ENCODE measurements at regions not wholly inside any gene's neighbourhood (a gene's known extent, or its start where the extent isn't known, plus 50 kb on each side); places are given as distances from the start of the nearest gene placed in this dataset.

DNA sequence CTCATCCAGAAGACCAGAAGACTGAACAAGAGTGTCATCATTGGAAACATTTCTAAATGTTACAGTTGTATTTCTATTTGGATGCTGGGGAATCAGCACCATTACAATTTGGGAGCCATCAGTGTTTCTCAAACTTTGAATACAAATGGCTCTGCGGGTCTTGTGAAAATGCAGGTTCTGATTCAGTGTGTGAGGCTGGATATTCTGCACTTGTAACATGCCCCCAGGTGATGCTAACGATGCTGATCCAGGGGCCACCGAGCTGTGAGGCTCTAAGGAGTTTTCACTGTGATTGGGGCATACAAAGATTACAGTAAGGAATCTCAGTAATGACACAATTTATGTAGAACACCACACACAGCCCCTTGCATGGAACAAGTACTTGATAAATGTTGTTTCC is 167.7 kb downstream of the ACTL7B start:
- DNase-seq, result no peak
- intact Hi-C loops (cut with DNase I), result no loop called here
- ATAC-seq (ENCODE audit: poor library complexity), result no peak

DNA sequence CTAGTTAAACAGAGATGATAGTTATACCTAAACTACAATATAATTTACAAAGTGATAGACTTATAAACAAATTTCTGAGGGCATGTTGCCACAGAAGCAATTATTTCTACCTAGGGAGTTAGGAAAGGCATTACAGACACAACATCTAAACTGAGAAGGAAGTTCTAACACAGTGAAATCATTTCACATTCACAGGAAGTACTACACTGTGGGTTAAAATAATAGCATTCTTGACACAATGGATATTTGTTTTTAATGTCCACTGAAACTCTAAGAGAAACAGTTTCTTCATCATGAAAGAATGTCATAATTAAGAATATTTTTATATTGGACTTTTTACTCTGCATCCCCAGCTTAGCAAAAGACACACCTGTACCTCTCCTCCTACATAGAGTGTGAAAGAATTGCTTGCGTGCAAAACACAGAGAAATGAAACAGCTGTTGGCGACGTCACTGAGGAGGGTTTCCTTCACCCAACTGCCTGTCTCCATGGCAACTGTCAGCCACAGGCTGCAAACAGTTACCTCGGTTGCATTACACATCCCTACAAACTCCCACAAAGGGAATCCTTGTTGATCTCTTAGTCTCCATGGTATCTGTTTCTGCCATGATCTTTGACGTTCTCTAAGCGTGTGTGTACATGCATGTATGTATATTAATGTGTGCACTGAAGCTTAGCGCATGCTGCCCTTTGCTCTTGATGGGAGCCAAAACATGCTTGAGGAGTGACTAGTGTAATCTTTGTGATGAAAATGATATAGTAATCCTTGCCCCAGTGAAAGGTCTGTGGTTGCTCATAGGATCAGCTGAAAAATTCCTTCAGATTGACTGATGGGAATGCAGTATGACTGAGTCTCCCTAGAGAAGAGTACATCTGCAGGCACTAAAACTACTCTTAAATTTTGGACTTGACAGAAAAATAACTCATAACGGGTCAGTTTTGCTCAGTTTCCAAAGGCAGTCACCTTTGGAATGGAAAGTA is 168.5 kb downstream of the ACTL7B start:
- DNase-seq (no peak), ATAC-seq (ENCODE audit: poor library complexity) (no peak)
- intact Hi-C loops (cut with DNase I), result no loop called here

DNA sequence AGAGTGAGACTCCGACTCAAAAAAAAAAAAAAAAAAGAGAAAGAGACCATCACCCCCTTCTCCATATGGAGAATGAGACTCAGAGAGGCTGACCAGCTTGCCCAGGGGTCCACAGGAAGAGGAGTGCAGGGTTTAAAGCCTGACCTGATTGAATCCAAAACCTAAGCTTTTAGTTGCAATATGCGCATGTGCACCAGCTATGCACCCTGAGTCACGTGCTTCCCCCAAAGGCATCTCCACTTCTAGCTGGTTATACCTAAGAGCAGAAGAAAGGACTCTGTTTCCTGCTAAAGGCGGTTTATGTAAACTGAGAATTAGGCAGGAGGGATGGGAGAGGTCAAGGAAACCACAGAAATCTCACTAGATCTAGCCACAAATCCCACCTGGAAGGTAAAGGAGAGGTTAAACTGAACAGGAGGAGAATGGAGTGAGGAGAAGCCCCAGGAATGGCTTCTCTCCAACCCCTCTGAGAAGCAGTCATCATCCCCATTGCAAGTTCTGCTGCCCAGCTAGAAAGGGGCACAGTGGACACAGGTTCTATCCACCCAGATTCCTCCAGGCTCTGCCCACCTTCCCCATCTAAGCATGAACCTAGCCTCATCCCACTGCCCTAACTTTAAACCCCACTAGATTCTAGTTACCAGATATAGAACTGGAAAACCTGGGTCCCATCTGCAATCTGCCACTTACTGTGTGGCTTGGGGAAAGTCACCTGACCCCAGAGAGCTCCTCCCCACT is 171.3 kb downstream of the ACTL7B start:
- ATAC-seq (ENCODE audit: poor library complexity) (no peak), DNase-seq (no peak)
- intact Hi-C loops (cut with DNase I), result no loop called here

DNA sequence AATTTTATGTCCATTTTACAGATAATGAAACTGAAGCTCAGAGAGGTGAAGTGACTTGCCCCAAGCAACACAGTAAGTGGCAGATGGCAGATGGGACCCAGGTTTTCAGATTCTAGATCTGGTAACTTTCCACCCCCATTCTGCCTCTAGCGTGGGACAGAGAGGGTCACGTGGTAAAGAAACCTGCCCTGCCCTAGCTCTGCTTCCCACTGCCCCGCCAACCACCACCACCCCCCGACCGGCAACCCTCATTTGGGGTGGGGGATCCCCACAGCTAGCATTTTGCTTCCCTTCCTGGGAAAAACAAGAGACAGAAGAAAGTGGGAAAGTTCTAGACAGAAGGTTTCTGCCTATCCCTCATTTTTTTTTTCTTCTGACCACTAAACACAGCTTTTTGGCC is 172.5 kb downstream of the ACTL7B start:
- DNase-seq (no peak), ATAC-seq (ENCODE audit: poor library complexity) (no peak)
- intact Hi-C loops (cut with DNase I), result no loop called here

DNA sequence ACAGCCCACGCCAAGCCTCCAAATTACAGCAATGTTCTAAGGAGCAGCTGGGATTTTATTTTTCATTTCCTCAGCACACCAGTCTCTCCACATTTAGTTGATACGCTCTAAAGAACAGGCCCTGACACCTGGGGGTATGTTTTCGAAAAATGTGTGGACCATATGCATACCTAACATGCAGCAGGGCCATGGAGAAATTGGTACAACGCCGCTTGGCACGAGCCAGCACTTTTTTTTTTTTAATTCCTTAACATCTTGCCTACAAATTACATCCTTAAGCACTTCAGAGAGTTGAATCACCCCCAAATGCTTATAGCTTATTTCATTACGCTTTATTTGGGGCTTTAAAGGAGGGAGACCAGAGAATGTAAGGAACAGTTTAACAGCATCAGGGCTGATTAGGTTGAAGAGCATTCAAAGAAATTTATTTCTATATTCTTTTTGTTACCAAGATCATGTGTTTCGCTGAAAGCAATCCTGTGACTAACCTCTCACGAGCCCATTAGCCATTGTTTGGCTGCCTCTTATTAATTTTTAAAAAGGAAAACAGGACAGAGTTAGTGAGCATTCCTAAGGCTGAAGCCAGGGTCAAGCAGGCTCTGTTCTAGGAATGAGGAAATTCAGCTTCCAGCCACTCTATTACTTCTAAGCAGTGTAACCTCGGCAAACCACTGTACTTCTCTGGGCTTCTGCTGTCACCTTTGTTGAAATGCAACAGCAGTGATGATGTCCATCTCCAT is 173.8 kb downstream of the ACTL7B start:
- intact Hi-C loops (cut with DNase I), result no loop called here
- DNase-seq (no peak), ATAC-seq (ENCODE audit: poor library complexity) (no peak)

DNA sequence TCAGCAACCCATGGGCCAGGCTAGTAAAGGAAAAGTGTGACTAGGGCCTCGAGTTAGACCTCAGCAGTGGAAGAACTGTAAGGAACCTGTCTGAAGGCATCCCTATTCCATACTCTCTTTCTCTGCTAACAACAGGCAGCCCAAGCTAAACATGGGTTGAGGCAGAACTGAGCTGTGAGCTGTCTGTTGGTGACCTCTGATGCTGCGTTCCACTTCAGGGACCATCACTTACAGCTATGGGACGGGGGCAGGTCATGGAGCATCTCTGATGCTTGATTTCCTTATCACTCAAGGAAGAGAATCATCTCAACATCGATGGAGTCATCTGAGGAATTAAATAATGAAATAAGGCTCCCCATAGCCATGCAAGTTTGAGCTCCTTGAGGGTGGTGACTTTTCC is 174.8 kb downstream of the ACTL7B start:
- DNase-seq (no peak), ATAC-seq (ENCODE audit: poor library complexity) (no peak)
- intact Hi-C loops (cut with DNase I), result no loop called here

DNA sequence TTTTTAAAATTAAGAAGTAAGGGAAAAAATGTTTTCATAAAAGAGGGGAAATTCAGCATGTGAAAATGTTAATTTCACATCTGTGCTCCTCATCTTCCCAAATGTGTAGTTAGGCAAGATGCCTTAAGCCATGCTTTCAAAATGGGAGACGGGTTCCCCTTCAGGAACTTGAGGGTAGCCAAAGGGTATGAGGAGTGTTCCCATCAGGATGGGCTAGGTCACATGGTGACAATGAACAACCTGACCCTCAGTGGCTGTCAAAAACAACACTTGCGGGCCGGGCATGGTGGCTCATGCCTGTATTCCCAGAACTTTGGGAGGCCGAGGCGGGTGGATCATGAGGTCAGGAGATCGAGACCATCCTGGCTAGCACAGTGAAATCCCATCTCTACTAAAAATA is 178.0 kb downstream of the ACTL7B start:
- intact Hi-C loops (cut with DNase I), result no loop called here
- ATAC-seq (ENCODE audit: poor library complexity) (no peak), DNase-seq (no peak)

DNA sequence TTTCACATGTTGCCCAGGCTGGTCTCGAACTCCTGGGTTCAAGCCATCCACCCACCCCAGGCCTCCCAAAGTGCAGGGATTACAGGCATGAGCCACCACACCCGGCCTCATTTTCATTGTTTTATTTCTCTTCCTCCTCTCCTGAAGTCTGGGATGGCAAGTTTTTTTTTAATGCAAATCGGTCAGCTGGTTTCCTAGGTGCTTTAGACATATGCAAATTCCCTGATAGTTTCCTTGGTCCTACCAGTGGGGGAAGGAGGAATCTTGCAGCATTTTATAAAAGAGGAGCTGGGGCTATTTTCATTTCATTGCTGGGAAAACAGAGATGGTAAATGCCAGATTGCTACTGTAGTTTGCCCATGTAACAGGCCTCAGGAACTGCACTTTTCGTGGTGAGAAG is 179.4 kb downstream of the ACTL7B start:
- no peak for DNase-seq
- intact Hi-C loops (cut with DNase I), result no loop called here
- ATAC-seq (ENCODE audit: poor library complexity), result no peak

DNA sequence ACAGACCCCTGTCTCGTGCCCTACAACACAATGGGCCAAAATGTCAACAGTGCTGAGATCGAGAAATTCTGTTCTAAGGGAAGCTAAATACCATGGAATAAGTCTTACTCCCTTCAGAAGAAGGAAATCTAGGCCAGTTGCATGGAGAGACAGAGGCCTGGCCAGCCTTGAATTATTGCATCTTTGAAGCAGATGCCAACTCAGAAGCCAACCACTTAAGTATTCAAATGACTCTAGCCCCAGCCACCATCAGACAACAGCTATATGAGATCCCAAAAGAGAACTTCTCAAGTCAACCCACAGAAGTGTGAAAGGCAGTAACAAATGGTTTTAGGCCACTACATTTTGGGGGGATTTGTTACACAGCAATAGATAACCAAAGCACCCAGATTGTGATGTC is 180.1 kb downstream of the ACTL7B start:
- DNase-seq (no peak), ATAC-seq (ENCODE audit: poor library complexity) (no peak)
- intact Hi-C loops (cut with DNase I), result no loop called here

DNA sequence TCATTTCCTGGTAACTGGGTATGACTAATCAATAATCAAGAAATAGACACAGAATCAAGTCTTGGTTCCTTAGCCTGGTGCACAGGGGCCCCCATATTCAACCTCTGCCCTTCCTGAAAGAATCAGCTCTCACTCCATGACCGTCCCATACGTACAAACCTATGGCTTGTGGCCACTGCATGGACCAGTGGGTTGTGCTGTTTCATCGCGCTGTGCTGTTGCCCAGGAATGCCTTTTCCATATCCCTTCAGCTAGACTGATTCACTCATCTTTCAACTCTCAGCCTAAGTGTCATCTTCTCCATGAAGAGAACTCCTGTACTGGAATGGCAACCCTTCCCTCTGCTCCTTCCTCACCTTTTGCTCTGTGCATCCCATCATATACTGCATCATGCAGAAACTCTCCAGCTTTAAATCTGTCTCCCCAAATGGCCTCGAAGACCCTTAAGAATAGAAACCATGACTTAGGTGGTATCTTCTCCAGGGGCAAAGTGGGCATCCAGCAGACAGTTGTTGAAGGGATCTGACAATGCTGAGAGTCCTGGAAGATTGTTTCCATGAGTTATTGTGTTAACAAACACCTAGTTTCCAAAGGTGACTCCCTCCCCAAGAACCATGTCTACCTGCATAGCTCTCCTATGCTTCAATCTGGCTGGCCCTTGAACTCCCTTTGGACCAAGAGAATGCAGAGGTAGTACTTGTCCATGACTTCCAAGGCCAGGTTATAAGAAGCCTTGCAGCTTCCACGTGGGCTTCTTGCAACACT is 180.8 kb downstream of the ACTL7B start:
- DNase-seq, result no peak
- intact Hi-C loops (cut with DNase I), result no loop called here
- ATAC-seq (ENCODE audit: poor library complexity), result no peak

DNA sequence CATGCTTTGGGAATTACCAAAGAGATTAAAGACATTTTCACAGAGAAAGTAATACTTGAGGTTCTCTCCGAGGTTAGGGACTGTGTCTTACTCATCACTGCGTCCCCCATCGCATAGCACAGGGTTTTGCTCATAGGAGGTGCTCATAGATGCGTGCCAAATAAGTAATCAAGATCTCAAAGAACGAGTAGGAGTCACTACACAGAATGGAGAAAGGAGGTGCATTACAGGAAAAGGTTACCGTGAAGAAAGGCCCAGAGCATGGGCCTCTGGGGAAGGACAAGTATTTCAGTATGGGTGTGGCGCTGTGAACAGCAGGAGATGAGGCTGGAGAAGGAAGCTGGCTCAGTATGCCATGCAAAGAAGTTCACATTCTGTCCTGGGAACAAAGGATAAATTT is 182.4 kb downstream of the ACTL7B start:
- ATAC-seq (ENCODE audit: poor library complexity) (no peak), DNase-seq (no peak)
- intact Hi-C loops (cut with DNase I), result no loop called here

DNA sequence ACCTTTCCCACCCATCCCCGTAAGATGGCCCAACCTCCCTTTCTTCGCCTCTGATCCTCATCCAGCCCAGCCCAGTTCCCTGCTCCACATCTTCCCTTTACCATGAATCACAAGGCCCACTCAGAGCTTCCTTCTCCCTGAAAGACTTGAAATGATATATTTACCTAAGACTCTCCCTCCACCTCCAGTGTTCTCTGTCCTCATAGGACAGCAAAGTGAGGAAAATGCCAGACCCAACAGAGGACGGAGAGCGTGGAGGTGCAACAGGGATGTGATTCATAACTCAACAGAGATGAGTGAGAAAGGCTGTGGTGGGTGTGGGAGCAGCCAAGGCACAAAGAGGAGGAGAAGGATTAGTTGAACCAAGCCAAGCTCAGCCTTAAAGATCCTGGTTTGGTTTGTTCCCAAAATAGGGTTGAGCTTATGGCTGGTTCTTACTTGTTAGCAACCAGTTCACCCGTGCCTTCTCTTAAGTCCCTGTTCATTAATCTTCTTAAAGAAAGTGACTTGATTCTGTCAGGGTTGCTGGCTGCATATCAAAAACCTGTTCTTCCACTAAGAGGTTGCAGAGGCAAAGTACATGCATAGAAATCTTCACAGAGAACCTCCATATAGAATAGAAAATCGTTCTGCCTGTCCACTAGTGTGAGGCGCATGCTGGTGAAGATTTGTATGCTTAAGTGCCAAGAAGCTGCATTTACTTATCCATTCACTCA is 183.2 kb downstream of the ACTL7B start:
- intact Hi-C loops (cut with DNase I), result no loop called here
- DNase-seq (no peak), ATAC-seq (ENCODE audit: poor library complexity) (no peak)

DNA sequence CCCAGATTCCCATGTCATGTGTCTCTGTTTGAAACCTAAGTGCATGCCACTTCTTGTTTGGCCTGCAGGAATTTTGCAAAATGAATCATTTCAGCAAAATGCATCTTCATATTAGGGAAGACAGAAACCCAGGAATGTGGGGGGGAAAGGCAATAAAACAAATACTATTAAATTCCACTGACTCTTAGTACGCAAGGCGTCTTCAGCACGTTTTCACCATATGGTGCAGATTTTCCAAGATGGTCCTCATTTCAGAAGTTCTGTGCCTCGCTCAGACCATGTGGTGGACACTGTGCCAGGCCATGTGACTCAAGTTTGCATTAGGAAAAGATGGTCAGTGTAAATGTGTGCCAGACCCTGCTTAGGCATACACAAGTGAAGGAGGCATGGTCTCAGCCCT is 184.0 kb downstream of the ACTL7B start:
- intact Hi-C loops (cut with DNase I), result no loop called here
- DNase-seq (no peak), ATAC-seq (ENCODE audit: poor library complexity) (no peak)

DNA sequence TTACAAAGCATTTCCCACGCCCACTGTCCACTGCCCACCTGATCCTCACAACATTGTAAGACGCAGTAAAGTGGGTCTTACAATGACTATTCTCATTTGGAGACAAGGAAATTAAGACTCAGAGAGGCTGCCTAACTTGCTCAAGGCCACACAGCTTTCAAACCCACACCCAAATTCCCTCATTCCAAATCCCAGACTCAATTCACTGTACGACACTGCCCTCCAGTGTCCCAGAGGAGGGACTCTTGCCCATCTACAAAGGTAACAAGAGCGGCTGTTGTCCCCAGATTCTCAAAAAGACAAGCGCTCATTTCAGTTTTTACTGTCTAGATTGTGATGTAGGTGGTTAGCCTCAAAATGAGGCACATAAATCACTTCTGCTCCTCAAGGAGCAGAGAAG is 184.6 kb downstream of the ACTL7B start:
- no peak for DNase-seq
- intact Hi-C loops (cut with DNase I), result no loop called here
- ATAC-seq (ENCODE audit: poor library complexity), result no peak

DNA sequence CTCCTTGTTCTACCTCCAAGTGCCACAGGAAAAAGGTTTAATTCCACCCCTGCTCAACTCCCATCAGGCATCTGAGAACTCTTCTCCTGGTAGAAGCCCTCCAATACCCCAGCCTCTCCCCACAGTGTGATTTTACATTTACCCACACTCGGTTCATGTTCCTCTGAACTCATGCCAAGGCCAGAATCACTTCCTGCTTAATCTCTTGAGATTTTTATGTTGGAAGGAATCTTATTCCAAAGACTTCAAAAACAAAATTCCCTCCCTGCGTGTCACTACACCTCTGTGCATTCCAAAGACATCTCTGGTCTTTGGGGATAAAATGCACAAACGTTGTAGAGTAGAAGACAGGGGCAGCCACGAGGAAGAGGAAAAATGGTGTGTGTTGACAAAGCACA is 186.8 kb downstream of the ACTL7B start:
- ATAC-seq (ENCODE audit: poor library complexity), result no peak
- intact Hi-C loops (cut with DNase I), result no loop called here
- no peak for DNase-seq

DNA sequence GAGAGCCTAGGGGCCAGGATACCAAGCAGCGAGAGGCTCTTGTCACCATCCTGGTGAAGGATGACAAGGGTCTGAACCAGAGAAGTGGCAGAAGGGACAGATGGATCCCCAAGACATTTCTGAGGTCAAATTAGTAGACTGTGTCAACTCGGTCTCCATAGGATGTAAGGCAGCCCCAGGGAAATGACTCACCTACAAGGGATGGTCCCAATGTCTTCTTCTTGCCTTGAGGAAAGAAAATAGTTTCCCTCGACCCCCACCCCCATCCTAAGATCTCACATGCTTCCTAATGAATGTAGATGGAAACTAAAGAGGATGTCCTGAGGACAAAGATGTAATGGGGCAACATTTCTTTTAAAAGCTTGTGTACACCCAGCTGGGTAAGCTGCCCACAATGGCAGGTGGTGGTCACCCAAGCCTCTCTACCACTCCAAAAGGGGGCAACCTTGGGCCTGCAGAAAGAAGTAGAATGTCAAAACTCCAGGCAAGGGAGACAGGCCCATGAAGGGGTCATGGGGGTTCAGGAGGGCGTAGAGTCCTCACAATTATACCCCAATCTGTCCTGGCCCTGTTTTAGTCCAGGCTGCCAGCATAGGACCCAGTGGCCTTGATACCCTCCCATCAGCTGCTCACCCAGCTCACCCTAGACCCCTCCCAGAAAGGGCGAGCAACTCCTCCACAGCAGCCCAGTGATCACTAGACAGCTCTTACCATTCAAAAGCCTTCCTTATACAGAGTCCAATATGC is 187.4 kb downstream of the ACTL7B start:
- no peak for DNase-seq
- intact Hi-C loops (cut with DNase I), result no loop called here
- ATAC-seq (ENCODE audit: poor library complexity), result no peak

DNA sequence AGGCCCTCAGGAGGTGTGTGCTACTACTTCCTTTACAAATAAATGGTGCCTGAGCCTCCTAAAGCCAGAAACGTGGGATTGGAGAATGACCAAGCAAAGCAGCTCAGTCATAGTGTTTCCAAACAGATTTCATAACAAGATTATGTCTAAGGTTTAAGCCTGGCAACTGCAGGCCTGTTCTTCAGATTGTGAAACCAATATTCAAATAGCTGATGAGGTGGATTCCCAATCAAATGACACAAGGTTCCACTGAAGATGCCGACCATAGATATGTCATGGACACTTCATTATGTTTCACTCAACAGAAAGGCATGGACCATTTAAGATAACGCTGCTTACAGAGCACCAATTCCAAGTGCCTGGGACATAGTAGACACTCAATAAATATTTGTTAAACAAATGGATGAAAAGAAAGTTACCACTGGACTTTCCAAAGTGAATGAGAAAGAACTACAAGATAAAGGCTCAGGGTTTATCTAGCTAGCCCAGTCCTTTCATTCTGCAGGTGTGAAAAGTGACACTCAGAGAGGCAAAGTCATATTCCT is 189.5 kb downstream of the ACTL7B start:
- no peak for ATAC-seq (ENCODE audit: poor library complexity)
- no peak for DNase-seq
- intact Hi-C loops (cut with DNase I), result no loop called here
